ENCODE measurements at regions not wholly inside any gene's neighbourhood (a gene's known extent, or its start where the extent isn't known, plus 50 kb on each side); places are given as distances from the start of the nearest gene placed in this dataset.

DNA sequence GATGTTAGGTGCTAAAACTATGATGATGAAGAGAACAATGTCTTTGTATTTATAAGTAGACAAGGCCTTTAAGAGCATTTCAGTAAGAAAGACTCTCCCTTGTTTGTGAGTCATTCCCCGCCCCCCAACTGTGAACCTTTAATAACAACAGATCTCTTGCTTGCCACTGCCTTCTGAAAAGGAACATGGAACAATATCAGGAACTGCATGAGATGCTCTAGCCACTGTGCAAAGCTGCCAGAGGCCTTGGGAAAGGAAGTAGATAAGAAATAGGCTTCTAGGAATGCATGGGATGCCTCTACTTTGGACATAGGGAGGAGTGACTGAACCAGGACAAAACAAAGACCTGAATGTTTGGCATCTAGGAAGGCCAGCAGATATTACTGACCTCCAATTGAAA, 296.1 kb upstream of the MPDZ start:
- in situ Hi-C loops (cut with HindIII; ENCODE audit: low sequenced_read_pairs) = loop anchor here (5.0 kb wide), 1 partner anchor 77 kb away; no protein-coding TSS in a partner anchor

DNA sequence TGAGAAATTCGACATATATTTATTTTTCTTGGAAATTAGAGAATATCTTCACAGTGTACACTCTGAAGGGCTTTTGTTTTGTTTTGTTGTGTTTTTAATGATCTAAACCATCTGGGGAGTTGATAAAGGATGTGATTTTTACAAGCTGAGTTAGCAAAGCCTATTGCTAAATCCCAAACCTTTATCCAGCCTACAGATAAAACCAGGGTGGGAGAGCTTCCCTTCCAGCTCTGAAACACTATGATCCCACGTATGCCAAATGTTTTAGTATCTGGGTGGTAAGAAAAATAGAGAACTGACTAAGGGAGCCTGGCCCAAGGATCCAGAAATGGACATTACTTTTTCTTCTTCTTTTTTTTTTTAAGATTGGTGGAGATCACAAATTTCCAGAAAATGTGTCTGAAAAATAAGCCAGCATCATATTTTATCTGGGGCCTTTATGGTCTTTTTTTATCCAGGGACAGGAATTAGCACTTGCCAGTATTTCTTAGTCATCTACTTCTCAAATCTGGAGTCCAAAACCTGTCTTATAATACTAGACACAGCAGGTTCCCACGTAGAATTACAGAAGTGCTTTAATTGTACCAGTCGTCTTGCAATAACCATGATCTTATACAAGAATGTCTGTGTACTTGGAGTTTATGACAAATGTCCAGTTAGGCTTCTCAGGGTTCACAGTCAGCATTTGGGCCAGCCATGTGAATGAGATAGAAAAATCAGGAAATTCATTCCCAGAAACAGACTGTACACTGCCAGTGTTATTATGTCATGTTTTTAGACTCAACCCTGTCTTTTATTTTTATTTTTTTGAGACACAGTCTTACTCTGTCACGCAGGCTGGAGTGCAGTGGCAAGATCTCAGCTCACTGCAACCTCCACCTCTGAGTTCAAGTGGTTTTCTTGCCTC, 290.8 kb upstream of the MPDZ start:
- in situ Hi-C loops (cut with HindIII; ENCODE audit: low sequenced_read_pairs) = no loop called here

DNA sequence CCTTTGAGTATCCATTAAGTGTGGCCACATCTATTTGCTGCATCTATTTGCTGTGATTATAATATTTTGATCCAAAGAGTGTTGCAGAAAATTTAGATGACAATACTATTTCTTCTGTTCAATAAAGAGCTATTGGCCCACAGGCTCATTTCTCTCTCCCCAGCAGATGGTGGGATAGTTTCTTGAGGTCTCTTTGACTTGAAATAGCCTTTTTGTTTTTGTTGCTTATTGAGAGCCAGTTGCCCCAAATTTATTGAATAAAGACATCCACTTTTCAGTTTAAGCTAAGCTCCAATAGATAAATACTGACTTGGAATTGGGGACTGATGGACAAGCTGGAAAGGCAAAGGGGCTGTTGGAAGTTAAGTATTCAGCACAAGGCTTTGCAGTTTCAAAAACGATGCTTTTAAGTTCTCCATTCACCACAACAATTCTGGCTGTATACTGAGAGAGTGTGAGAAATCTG, 290.1 kb upstream of the MPDZ start:
- in situ Hi-C loops (cut with HindIII; ENCODE audit: low sequenced_read_pairs) = no loop called here

DNA sequence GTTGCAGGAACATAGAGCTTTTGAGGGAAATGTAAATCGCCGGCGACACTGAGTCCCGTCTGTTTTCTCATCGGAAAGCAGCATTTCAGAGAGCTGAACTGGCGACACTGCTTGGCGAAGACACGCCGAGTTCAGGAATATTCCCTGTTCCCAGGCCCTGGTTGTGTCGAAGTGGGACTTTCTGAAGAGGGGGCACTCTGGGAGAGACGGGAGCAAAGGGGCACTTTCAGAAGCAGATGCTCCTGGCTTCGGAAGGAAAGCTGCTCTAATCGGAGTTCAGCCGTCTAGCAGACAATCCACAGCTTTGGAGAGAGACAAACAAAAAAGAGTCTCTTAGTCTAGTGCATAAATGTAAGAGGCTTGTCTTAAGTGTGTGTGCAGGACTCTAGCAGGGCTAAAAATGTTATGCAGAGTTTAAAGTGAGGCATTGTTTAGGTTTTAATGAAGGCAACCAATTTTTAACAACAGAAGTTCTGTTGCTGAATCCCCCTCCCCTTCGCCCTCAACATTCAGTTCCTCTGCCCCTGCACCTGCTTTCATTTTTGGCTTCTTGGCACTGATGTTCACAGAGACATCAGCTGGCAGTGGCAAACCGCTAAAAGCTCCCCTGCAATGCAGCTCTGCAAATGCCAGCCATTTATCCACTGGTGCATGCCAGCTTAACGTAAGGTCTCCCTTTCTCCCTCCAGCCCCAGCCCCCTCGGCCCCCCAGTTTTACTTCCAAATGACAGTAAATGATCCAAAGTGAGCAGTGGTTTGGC, 289.5 kb upstream of the MPDZ start:
- in situ Hi-C loops (cut with HindIII; ENCODE audit: low sequenced_read_pairs) = no loop called here

DNA sequence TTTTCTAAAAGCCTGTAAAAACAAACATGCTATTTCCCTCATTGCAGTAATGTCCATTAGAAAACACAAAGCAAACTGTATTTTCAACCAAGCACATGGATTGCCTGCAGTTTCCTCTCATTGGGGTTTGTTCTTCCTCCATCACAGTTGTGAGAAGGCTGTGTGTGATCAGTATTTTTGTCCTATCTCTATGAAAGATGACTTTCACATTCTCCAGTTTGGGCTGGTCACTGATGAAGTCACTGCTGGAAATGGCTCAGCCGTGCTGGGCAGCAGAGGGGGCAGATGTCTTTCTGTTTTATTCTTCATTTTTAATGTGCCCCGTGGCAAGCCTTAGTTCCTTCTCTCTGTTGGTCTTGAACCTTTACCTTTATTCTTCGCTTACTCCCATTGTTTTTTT, 288.9 kb upstream of the MPDZ start:
- in situ Hi-C loops (cut with HindIII; ENCODE audit: low sequenced_read_pairs) = no loop called here

DNA sequence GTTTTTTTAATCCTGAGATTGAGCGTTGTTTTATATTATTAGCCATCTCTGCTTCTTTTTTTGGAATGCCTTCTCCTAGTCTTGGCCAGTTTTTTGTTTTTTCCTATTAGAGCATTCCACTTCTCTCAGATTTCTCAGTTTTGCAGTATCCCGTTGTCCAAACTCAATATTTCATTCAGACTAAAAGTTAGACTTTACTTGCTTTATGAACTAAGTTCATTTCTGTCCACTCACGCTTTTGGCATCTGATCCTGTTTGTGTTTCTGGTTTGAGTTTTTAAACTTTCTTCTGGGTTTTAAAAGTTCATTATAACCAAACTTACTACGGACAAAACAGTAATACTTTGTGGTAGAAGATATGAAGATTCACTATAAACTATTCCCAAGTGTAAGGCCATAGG, 288.3 kb upstream of the MPDZ start:
- in situ Hi-C loops (cut with HindIII; ENCODE audit: low sequenced_read_pairs) = no loop called here

DNA sequence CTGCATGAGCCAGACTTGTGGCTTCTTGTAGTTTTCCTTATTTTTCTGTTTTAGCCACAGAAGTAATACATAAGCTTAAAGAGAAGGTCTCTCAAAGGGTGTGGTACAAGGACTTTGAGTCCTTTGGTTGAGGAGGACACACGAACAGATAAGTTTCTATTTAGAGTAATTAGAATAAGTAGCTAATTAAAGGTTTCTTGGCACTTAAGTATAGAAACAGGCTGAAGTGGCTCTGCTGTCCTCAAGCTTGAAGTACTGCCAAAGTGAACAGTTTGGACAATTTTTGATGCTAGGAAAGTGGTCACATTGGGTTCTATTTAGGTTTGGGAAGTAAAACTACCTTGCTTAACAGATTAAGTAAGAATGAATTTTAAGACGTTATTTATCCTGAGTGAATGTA, 278.3 kb upstream of the MPDZ start:
- in situ Hi-C loops (cut with HindIII; ENCODE audit: low sequenced_read_pairs) = no loop called here

DNA sequence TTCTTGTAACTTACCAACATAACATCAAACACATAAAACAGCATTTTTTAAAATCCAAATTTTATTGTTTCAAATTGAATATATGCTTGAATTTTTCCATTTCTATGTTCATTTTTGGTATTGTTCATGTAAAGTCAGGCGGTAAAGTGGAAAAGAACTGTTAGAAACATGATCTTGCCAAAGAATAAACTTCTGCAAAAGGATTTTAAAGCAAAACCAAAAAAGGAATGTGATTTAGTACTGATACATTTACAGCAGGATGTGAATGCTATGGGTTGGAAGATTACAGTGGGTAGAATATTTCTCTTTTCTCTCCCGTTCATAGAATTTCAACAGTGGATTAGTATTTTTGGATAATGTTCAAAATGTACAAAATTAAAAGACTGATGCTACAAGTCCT, 277.2 kb upstream of the MPDZ start:
- in situ Hi-C loops (cut with HindIII; ENCODE audit: low sequenced_read_pairs) = no loop called here

DNA sequence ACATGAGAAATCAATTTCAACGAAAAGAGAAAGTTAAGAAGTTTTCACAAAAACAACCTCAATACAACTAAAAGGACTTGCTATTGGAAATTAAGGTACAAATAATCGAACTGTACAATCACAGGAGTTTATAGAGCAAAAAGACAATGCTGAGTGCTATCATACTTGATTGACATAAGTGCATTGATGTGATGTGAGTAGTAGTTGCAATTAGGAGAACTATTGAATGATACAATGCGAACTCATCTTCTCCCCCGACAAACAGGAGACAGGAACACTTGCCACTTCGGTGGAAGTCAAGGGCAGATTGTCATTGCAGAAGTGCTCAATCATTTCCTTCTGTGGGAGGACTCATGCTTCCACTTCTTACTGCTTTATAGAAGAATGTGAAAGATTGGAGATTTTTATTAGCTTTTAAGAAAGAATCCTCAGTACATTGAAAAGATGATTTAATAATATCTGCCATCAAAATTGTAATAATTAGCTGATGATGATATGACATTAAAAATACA, 276.6 kb upstream of the MPDZ start:
- in situ Hi-C loops (cut with HindIII; ENCODE audit: low sequenced_read_pairs) = no loop called here

DNA sequence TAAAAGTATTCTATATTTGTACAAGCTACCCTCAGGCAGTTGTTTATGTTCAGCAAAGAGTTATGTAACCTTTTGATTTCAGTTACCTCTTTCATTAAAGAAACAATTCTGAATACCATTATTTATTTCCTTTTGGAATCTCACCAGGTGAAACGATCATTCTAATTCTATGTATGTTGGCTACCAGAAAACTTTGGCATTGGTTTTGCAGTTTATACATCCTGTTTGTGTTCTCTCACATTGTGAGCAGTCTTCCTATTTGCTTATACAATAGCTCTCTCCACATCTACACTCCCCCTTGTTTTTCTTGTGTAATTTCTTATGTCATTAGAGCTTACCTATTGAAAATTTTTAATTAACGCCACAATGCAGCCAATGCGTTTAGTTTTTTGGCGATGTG, 276.0 kb upstream of the MPDZ start:
- in situ Hi-C loops (cut with HindIII; ENCODE audit: low sequenced_read_pairs) = no loop called here

DNA sequence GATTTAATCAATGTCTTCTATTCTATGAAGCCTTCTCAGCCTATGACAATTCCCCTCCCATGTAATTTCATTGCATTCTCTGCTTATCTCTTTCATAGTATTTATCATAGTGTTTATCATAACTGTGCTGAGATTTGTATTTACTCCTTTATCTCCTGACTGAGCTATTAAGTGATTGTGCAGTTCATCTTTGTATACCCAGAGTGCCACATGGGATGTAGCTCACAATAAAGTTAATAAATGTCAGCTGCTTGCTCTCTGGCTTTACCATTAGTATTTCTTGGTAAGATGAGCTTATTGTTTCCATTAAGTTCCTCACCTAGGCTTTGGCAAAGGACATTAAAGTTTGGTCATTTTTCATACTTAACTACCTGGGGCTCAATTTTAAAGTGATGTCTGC, 275.1 kb upstream of the MPDZ start:
- in situ Hi-C loops (cut with HindIII; ENCODE audit: low sequenced_read_pairs) = no loop called here

DNA sequence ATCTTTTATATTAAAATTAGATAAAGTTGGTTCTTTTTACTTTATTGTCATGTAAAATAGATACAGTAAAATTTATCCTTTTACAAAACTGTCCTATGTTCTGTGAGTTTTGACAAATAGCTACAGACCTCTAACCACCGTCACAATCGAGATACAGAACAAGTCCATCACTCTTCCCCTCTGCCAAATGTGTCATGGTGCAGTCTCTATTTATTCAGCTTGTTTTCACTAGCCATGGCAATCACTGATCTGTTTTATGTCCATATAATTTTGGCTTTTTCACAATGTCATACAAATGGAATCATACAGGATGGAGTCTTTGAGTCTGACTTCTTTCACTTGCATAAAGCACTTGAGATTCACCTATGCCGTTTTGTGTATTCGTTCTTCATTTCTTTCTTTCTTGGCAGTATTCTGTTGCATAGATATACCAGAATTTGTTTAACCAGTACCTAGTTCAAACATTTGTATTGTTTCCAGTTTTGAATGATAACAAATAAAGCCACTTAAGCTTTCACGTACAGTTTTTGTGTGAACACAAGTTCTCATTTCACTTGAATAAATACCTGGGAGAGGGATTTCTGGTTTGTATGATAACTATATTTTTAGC, 273.2 kb upstream of the MPDZ start:
- in situ Hi-C loops (cut with HindIII; ENCODE audit: low sequenced_read_pairs) = no loop called here

DNA sequence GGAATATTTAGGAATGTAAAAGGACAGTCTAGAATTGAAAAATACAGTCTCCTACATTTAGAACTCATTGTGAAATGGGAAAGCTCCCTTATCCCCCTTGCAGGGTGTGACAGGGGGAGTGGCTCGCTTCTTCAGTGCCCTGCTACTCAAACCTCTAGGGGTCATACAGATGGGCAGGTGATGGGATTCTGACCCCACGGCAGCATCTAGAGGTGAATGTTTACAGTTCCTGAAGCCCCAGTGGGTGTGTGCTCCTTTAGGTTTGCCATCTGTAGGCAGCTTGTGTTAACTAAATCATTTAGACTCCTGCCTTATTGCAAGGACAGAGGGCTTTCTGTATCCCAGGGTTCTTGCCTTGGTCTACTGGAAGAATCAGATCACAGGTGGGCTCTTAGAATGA, 271.0 kb upstream of the MPDZ start:
- in situ Hi-C loops (cut with HindIII; ENCODE audit: low sequenced_read_pairs) = no loop called here

DNA sequence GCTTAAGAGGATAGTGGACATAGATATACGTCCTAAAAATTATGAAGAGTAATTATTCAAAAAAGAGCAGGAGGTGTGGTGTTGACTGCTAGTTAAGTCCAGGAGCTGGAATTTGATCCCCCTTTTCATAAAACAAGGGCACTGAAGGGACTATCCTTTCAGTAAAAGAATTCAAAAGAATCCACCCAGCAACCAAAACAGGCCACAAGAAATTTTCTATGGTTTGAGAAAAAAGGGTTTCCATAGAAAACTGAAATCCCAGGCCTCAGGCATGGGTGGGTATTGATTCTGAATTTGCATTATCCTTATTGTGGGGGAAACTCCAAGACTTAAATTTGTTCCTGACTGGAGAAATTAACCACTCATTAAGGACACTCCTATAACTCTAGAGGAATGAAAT, 269.0 kb upstream of the MPDZ start:
- in situ Hi-C loops (cut with HindIII; ENCODE audit: low sequenced_read_pairs) = no loop called here

DNA sequence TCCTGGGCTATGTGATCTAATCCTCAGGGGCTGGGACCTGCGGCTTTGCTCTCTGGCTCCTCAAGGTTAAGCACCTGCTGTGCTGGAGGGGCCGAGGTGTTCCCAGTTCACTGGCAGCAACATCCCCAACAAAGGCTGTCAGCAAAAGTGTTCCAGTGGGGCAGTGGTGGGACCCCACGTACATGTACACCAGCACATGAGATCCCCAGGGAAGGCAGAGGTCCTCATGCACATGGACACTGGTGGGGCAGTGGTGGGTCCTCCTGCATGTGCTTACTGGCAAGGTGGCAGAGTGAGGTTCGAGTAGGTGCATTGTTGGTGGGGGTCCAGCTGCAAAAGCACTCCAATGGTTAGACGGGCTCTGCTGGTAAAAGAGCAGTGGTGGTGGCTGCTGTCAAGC, 255.6 kb upstream of the MPDZ start:
- in situ Hi-C loops (cut with HindIII; ENCODE audit: low sequenced_read_pairs) = no loop called here

DNA sequence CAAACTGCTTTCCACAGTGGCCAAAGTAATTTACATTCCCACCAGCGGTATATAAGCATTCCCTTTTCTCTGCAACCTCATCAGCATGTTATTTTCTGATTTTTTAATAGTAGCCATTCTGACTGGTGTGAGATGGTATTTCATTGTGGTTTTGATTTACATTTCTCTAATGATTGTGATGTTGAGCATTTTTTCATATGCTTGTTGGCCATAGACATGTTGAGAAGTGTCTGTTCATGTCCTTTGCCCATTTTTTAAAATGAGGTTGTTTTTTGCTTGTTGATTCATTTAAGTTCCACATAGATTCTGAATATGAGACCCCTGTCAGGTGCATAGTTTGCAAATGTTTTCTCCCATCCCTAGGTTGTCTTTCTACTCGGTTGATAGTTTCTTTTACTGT, 254.5 kb upstream of the MPDZ start:
- in situ Hi-C loops (cut with HindIII; ENCODE audit: low sequenced_read_pairs) = no loop called here

DNA sequence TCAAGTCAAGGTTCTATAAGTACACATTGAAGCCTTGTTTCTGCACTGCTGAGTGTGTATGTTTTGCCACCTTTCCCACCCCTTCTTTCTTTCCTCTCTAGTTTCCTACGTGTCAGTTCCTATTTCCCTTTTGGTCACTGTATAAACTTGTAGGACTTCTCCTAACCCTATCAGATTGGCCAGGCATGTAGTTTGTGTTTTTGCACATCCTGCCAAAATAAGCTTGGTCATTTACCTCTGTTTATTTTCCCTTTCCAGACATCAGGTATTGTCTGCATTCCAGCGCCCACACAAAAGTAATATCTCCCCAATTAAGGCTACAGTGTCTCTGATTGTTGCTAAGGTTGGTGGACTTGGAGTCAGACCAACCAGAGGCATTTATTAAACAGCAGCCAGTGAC, 252.9 kb upstream of the MPDZ start:
- in situ Hi-C loops (cut with HindIII; ENCODE audit: low sequenced_read_pairs) = no loop called here

DNA sequence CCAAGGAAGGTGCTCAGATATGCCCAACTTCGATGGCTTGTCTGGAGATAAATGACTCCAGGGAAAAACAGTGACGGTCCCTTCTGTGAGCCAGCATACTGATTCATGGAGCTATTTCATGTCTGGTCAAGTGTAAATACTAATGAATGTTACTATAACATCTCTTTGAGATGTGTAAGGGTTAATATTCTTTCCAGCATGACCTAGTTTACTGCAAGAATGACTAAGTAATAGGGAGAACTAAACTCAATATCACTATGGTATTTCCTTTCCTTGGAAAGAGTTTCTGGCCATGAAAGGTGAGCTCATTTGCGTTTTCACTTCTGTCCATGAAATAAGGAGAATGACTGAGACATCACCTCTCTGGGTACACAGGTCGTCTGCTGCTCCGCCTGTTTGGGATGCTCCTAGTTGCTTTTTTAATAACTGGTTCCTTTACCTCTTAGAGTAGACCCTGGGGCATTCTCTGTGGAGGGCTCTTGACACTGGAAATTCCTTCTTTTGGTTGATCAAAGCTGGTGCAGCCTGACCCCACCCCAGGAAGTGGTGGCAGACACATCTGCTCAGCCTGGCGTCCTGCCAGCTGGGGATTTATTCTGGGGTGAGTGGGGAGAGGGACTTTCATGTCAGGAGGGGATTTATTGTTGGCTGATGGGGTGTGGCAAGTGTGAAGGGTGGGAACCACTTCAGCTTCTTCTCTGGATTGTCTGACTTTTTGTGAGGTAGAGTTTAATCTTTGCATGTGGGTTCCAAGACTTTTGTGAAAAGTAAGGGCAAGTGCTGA, 250.0 kb upstream of the MPDZ start:
- in situ Hi-C loops (cut with HindIII; ENCODE audit: low sequenced_read_pairs) = no loop called here

DNA sequence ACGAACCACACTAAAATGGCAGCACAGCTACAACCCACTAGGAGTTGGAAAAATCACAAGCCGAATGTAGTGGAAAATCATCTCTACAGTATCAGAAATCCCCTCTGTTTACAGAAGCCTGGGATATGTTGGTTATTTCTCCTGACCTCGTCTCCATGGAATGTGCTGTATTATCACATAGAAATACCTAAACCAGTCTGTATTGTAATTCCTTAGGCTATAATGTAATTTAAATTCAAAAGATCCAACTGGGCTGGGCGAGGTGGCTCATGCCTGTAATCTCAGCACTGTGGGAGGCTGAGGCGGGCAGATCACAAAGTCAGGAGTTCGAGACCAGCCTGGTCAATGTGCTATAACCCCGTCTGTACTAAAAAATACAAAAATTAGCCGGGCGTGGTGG, 244.8 kb upstream of the MPDZ start:
- in situ Hi-C loops (cut with HindIII; ENCODE audit: low sequenced_read_pairs) = no loop called here

DNA sequence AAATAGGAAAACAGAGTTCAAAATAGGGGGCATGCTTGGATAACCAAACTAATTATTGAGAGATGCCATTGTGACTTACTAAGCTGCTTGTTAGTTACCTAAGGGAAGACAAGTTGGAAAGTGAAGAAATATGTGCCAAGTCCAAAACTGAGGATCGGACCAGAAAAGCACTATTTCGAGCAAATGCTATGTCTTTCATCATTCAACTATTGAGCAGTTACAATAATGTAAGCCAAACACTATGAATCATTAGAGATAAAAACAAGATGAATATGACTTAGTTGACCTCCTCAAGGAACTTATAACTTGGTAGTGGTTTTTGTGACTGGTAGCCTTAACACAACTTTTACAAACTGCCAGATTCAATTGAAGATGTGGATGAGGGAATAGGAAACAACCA, 240.6 kb upstream of the MPDZ start:
- in situ Hi-C loops (cut with HindIII; ENCODE audit: low sequenced_read_pairs) = no loop called here
